LoVo (cell line): ENCODE measurements at regions not wholly inside any gene's neighbourhood (a gene's known extent, or its start where the extent isn't known, plus 50 kb on each side); places are given as distances from the start of the nearest gene placed in this dataset.

Experiments used
- DNase-seq: peaks from one replicate; pipeline ENCODE4 v3.0.0-alpha.2; 2016; ENCODE audit warnings: low spot score

DNA sequence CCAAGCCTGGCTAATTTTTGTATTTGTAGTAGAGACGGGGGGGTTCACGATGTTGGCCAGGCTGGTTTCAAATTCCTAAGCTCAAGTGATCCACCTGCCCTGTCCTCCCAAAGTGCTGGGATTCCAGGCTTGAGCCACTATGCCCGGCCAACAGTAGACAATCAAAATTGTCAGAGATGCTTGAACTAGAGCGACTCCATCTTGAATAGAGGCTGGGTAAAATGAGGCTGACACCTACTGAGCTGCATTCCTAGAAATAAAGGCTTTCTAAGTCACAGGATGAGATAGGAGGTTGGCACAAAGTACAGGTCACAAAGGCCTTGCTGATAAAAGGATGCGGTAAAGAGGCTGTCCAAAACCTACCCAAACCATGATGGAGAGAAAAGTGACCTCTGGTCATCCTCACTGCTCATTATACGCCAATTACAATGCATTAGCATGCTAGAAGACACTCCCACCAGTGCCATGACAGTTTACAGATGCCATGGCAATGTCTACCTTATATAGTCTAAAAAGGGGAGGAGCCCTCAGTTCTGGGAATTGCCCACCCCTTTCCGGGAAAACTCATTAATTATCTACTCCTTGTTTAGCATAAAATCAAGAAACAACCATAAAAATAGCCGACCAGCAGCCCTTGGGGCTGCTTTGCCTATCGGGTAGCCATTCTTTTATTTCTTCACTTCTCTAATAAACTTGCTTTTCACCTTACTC lies 134.5 kb downstream of the BAMBI start:
- DNase-seq: no peak

- DNase-seq: no peak
These were observed 135.4 kb downstream of the BAMBI start for GRCh38 chr10:28812384-28813372.

DNA sequence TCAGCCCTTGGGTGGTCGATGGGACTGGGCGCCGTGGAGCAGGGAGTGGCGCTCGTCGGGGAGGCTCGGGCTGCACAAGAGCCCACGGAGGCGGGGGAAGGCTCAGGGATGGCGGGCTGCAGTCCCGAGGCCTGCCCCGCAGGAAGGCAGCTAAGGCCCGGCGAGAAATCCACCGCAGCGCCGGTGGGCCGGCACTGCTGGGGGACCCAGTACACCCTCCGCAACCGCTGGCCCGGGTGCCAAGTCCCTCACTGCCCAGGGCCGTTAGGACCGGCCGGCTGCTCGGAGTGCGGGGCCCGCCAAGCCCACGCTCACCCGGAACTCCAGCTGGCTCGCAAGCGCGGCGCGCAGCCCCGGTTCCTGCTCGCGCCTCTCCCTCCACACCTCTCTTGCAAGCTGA lies 138.4 kb downstream of the BAMBI start:
- DNase-seq: no peak

GRCh38 chr10:28822719-28823464 lies 145.6 kb downstream of the BAMBI start:
- no peak for DNase-seq

- no peak for DNase-seq
These were observed 146.3 kb downstream of the BAMBI start for GRCh38 chr10:28823501-28824075.

- no peak for DNase-seq
These were observed 156.0 kb downstream of the BAMBI start for GRCh38 chr10:28833313-28833712.

DNA sequence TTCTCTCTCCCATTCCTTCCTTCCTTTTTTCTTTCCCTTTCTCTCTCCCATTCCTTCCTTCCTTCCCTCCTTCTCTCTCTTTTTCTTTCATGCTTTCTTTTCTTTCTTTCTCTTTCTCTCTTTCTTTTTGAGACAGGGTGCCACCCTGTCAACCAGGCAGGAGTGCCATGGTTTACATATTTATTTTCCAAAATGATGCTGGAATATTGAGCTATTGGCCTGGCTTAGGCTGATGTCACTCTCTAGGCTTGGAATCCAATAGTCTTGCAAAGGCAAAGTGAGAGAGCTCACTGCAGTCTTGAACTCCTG lies 159.1 kb downstream of the BAMBI start:
- DNase-seq: no peak

GRCh38 chr10:28837613-28838390 lies 160.5 kb downstream of the BAMBI start:
- no peak for DNase-seq

DNA sequence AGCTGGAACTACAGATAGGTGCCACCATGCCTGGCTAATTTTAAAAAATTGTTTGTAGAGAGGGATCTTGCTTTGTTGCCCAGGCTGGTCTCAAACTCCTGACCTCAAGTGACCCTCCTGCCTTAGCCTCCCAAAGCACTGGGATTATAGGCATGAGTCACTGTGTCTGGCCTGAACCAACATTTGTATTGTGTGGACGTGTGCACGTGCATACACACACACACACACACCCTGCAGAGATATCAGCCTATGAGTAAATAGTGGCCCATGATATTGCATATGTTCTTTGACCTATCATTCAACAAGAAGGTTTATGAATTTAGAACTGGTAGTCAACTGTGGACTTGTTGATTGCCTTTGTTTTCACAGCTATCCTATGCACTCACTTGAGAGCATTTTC lies 161.6 kb downstream of the BAMBI start:
- peak; percentile 35 for DNase-seq

- peak; percentile 76 for DNase-seq
These were observed 162.3 kb downstream of the BAMBI start for GRCh38 chr10:28839600-28840007.

GRCh38 chr10:28840202-28840601 lies 162.9 kb downstream of the BAMBI start:
- DNase-seq: no peak

- no peak for DNase-seq
These were observed 163.7 kb downstream of the BAMBI start for GRCh38 chr10:28840971-28841370.

GRCh38 chr10:28841625-28842024 lies 164.3 kb downstream of the BAMBI start:
- no peak for DNase-seq

GRCh38 chr10:28842321-28842720 lies 165.0 kb downstream of the BAMBI start:
- peak; percentile 5 for DNase-seq

DNA sequence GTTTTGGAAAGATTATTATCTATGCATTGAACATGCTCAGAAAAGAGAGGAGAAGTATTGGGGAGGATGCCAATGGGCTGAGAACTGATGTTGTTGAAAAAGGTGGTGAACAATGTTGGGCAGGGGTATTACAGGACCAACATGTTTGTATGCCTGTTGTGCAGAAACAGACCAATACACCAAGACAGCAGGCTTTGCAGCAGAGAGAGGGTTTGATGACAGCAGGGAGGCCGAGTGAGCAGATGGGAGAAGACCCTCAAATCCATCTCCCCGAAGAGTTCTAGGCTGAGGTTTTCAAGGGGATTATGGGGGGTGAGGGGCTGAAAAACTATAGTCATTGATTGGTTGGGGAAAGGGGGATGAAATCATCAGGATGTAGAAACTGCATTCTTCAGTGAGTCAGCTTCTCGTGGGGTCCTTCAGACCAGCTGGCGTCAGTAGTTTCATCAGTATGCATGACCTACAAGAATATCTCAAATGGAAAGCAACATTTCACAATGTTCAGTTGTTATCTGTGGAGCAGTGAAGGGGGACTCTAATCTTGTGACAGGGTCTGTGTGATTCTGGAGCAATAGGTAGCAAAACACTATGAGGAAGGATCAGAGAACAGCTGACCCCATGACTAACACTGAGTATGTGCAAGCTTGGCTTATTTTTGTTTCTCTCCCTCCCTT lies 167.8 kb downstream of the BAMBI start:
- no peak for DNase-seq

- no peak for DNase-seq
These were observed 172.0 kb downstream of the BAMBI start for GRCh38 chr10:28849309-28849708.

DNA sequence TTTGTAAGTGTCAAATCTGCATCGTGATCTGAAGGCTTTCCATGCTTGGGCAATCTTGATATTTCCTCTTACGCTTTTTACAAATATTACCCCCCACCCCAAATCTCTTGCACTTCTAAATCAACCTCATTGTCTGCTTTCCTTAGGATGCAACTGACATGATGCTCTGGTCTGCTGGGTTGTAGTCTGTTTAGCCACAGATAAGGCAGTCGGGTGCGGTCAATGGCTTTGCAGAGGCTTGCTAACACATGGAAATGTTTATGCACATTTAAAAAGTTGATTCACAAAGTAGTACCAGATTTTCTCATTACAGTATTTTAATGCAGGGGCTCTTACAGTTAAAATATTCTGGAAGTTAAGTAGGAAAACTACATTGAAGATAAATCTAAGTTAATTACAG lies 172.5 kb downstream of the BAMBI start:
- DNase-seq: no peak

DNA sequence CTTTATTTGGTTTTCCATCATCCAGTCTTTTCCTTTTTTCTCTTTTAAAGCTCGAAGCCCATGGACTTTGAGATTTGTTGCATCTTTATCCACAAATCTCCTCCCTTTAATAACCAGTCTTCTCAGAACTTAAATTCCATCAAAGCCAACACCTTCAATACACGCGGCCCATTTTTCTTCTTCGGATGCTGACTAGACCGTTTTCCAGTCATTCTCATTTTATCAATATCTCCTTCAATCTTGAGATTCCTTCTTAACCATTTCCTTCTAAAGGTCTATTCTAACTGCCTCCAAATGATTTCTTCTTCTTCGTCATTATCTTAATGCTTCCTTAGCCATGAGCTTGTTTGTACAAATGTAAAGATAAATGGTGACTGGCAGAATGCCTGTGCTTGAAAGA lies 173.5 kb downstream of the BAMBI start:
- DNase-seq: no peak

GRCh38 chr10:28853195-28853594 lies 175.9 kb downstream of the BAMBI start:
- DNase-seq: peak; percentile 61

- DNase-seq: no peak
These were observed 179.8 kb downstream of the BAMBI start for GRCh38 chr10:28857164-28857563.

- no peak for DNase-seq
These were observed 181.3 kb downstream of the BAMBI start for GRCh38 chr10:28858646-28859045.
